Prostate gland (tissue), 2 donors: ENCODE measurements at regions not wholly inside any gene's neighbourhood (a gene's known extent, or its start where the extent isn't known, plus 50 kb on each side); places are given as distances from the start of the nearest gene placed in this dataset.

ENCODE experiments used
- DNase-seq: peaks from one replicate; pipeline ENCODE4 v3.0.0-alpha.2; 2019; ENCODE audit warnings: low spot score
- H3K27ac ChIP-seq, 2 donors: fragments of 200-600 bp; sonication (generic); 2 replicates each; pipeline ENCODE4 v1.5.1; 2017 to 2019
- H3K27me3 ChIP-seq: fragments of 200-600 bp; sonication (generic); replicated peaks from 2 replicates; pipeline ENCODE4 v1.5.1; 2019; ENCODE audit not compliant: insufficient read depth
- H3K36me3 ChIP-seq, 2 donors: fragments of 200-600 bp; sonication (generic); 1 replicate in 1 of 2; 2 replicates in 1 of 2; pipeline versions ENCODE4 v1.5.1 to v1.8.1; 2017 to 2019
- H3K4me1 ChIP-seq: fragments of 200-600 bp; sonication (generic); replicated peaks from 2 replicates; pipeline ENCODE4 v1.5.1; 2019
- H3K4me3 ChIP-seq, 2 donors: fragments of 200-600 bp; sonication (generic); 2 replicates each; pipeline ENCODE4 v1.5.1; 2017 to 2019
- H3K9me3 ChIP-seq: fragments of 200-600 bp; sonication (generic); 2 replicates; pipeline ENCODE4 v1.5.1; 2017
- CTCF ChIP-seq, 4 experiments: fragments of 200-600 bp in 2 of 4; fragments of 450-650 bp in 2 of 4; sonication (generic) in 2 of 4; IDR thresholded peaks; 1 replicate in 3 of 4; 2 replicates in 1 of 4; pipeline ENCODE4 v1.5.1; 2016 to 2019; ENCODE audit warnings: antibody characterized with exemption in 4 of 4, mild to moderate bottlenecking in 2 of 4, moderate library complexity in 2 of 4
- POLR2A ChIP-seq: fragments of 450-650 bp; IDR thresholded peaks from one replicate; pipeline ENCODE4 v1.6.1; 2016; ENCODE audit warnings: antibody characterized with exemption, mild to moderate bottlenecking
- POLR2AphosphoS5 ChIP-seq: sonication (generic); formaldehyde crosslinking; IDR thresholded peaks from one replicate; pipeline ENCODE4 v1.6.1; 2017; ENCODE audit warnings: antibody characterized with exemption
- WGBS: methylation state at CpG from one replicate; pipeline ENCODE4 v1.1.5; 2018; 5-methylcytosine and 5-hydroxymethylcytosine counted together
- intact Hi-C: fragments of 100-400 bp; cut with DNase I; formaldehyde crosslinking; loops from one replicate; pipeline ENCODE4 v1.14.2; 2022

GRCh38 chr6:47414423-47415167 is 63.0 kb upstream of the CD2AP start:
- 1% methylated on average over 14 of the region's 14 CpGs for WGBS
- TF ChIP-seq POLR2A, result no peak
- TF ChIP-seq CTCF (IDR thresholded peaks at IDR 0.05), result peak in 1 of 4 experiments; percentile 5
- peak; percentile 47 for TF ChIP-seq POLR2AphosphoS5
- peak overlapping the region; percentile 47 to 61 for H3K27ac ChIP-seq
- no peaks in the 10 kb centered on the region for H3K9me3 ChIP-seq
- H3K36me3 ChIP-seq, result no peaks in the 10 kb centered on the region
- no peaks in the 10 kb centered on the region for H3K4me1 ChIP-seq
- intact Hi-C loops, result loop anchor here (2.0 to 10.0 kb wide), 2 partner anchors 64 to 220 kb away; no protein-coding TSS in a partner anchor
- H3K27me3 ChIP-seq, result no peaks in the 10 kb centered on the region
- H3K4me3 ChIP-seq, result peak overlapping the region; percentile 33 to 36
- peak; percentile 42 for DNase-seq

- H3K4me3 ChIP-seq, result no peak overlapping the region
- no peaks in the 10 kb centered on the region for H3K4me1 ChIP-seq
- TF ChIP-seq POLR2AphosphoS5, result no peak
- no peak for TF ChIP-seq POLR2A
- TF ChIP-seq CTCF (IDR thresholded peaks at IDR 0.05), result no peak
- H3K27ac ChIP-seq, result no peak overlapping the region
- H3K27me3 ChIP-seq, result no peaks in the 10 kb centered on the region
- intact Hi-C loops, result loop anchor here (1.0 to 10.0 kb wide), 2 partner anchors 218 to 364 kb away; no protein-coding TSS in a partner anchor
- WGBS, result 97% methylated on average over 4 of the region's 4 CpGs
- no peaks in the 10 kb centered on the region for H3K36me3 ChIP-seq
- H3K9me3 ChIP-seq, result no peaks in the 10 kb centered on the region
- no peak for DNase-seq
Measured at GRCh38 chr6:47416396-47417345, 60.9 kb upstream of the CD2AP start.

- TF ChIP-seq CTCF (IDR thresholded peaks at IDR 0.05) (no peak), POLR2AphosphoS5 (no peak), POLR2A (no peak)
- DNase-seq, result no peak
- intact Hi-C loops, result loop anchor here (10.0 kb wide), 1 partner anchor 215 kb away; no protein-coding TSS in a partner anchor
- H3K27ac ChIP-seq, result no peak overlapping the region
- no peaks in the 10 kb centered on the region for H3K9me3 ChIP-seq
- H3K4me3 ChIP-seq, result no peak overlapping the region
- no peaks in the 10 kb centered on the region for H3K27me3 ChIP-seq
- no peaks in the 10 kb centered on the region for H3K36me3 ChIP-seq
- H3K4me1 ChIP-seq, result no peaks in the 10 kb centered on the region
Measured at GRCh38 chr6:47419621-47420020, 58.0 kb upstream of the CD2AP start.

GRCh38 chr6:47420394-47421371 is 56.9 kb upstream of the CD2AP start:
- TF ChIP-seq POLR2AphosphoS5, result no peak
- TF ChIP-seq POLR2A, result no peak
- TF ChIP-seq CTCF (IDR thresholded peaks at IDR 0.05), result no peak
- DNase-seq, result no peak
- intact Hi-C loops, result no loop called here
- Histone ChIP-seq H3K36me3 (no peaks in the 10 kb centered on the region), H3K9me3 (no peaks in the 10 kb centered on the region), H3K27me3 (no peaks in the 10 kb centered on the region), H3K4me3 (no peak overlapping the region), H3K27ac (no peak overlapping the region), H3K4me1 (no peaks in the 10 kb centered on the region)
- 68% methylated on average over 5 of the region's 5 CpGs for WGBS
